ENCODE measurements at regions not wholly inside any gene's neighbourhood (a gene's known extent, or its start where the extent isn't known, plus 50 kb on each side); places are given as distances from the start of the nearest gene placed in this dataset.
"Not testable (repeated sequence)": the region's sequence is repeated elsewhere in the genome, so short reads cannot be mapped to it uniquely, and the experiment has no call there.

DNA sequence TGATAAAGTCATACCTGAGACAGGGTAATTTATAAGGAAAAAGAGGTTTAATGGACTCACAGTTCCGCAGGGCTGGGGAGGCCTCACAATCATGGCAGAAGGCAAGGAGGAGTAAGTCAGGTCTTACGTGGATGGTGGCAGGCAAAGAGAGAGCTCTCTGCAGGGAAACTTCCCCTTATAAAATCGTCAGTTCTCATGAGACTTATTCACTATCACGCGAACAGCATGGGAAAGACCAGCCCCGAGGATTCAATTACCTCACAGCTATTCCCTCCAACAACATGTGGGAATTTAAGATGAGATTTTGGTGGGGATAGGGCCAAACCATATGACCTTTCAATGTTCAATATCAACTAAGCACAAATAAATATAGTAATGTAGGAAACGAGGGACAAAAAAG lies 559.4 kb upstream of the KCND2 start:
- no peak overlapping the region for H3K27ac ChIP-seq
- no peak for DNase-seq (ENCODE audit: low spot score)
- POLR2A ChIA-PET (ENCODE audit: low non-redundant PET) = no interaction called here
- CTCF ChIA-PET = interaction anchor here (0.6 kb wide), 1 partner anchor 31 kb away, joined by 4 read pairs; no protein-coding TSS in a partner anchor
- TF ChIP-seq CTCF (conservative IDR thresholded peaks at IDR 0.05; ENCODE audit: low read depth) = no peak

DNA sequence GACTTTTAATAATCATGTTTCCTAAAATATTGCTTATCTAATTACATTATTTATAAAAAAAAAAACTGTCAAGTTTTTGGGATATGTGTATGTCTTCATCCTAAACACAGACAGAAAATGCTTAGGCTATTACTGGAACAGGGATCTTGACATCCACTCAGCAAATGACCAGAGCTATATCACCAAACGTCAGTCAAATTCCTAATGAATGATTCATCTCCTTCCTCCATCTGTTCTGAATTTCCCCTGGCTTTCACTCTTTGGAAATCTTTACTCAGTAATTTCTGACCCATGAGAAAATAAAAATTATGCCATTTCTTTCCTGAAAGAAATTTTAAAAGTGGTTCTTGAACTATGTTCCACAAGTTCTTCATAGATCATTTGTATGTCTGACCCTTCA lies 552.4 kb upstream of the KCND2 start:
- POLR2A ChIA-PET (ENCODE audit: low non-redundant PET) = no interaction called here
- peak; percentile 59 for DNase-seq (ENCODE audit: low spot score)
- CTCF ChIA-PET = no interaction called here
- no peak for TF ChIP-seq CTCF (conservative IDR thresholded peaks at IDR 0.05; ENCODE audit: low read depth)
- H3K27ac ChIP-seq = no peak overlapping the region

GRCh38 chr7:119724041-119724792 lies 548.8 kb upstream of the KCND2 start:
- no peak for DNase-seq (ENCODE audit: low spot score)
- POLR2A ChIA-PET (ENCODE audit: low non-redundant PET) = no interaction called here

GRCh38 chr7:119733127-119733879 lies 539.7 kb upstream of the KCND2 start:
- no peak overlapping the region for H3K27ac ChIP-seq
- peak; percentile 41 for DNase-seq (ENCODE audit: low spot score)
- ChIA-PET CTCF (interaction anchor here (0.6 to 0.7 kb wide), 2 partner anchors 17 to 25 kb away, joined by 3 read pairs; no protein-coding TSS in a partner anchor), POLR2A (ENCODE audit: low non-redundant PET) (no interaction called here)
- no peak for TF ChIP-seq CTCF (conservative IDR thresholded peaks at IDR 0.05; ENCODE audit: low read depth)

More at GRCh38 chr7:119724041-119724792, 548.8 kb upstream of the KCND2 start:
- H3K27ac ChIP-seq = no peak overlapping the region
- TF ChIP-seq CTCF (conservative IDR thresholded peaks at IDR 0.05; ENCODE audit: low read depth) = no peak
- CTCF ChIA-PET = interaction anchor here (1.0 kb wide), 1 partner anchor 12 kb away, joined by 3 read pairs; no protein-coding TSS in a partner anchor

GRCh38 chr7:119737390-119737789 lies 535.6 kb upstream of the KCND2 start:
- TF ChIP-seq CTCF (conservative IDR thresholded peaks at IDR 0.05; ENCODE audit: low read depth) = no peak
- CTCF ChIA-PET = no interaction called here
- no peak for DNase-seq (ENCODE audit: low spot score)
- POLR2A ChIA-PET (ENCODE audit: low non-redundant PET) = no interaction called here
- H3K27ac ChIP-seq = no peak overlapping the region

DNA sequence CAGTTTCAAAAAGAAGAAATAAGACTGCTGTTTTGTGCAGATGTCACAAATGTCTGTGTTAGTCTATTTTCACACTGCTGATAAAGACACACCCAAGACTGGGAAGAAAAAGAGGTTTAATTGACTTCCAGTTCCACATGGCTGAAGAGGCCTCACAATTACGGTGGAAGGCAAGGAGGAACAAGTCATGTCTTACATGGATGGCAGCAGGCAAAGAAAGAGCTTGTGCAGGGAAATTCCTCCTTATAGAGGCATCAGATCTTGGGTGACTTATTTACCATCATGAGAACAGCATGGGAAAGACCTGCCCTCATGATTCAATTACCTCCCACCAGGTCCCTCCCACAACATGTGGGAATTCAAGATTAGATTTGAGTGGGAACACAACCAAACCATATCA lies 527.7 kb upstream of the KCND2 start:
- CTCF ChIA-PET = interaction anchor here (0.7 kb wide), 1 partner anchor 32 kb away, joined by 4 read pairs; no protein-coding TSS in a partner anchor
- H3K27ac ChIP-seq; DNase-seq (ENCODE audit: low spot score); POLR2A ChIA-PET (ENCODE audit: low non-redundant PET): not testable (repeated sequence)

All from RWPE1 (cell line).